T-helper 22 cell (primary cell): ENCODE measurements at regions not wholly inside any gene's neighbourhood (a gene's known extent, or its start where the extent isn't known, plus 50 kb on each side); places are given as distances from the start of the nearest gene placed in this dataset.

Source experiments
- DNase-seq: peaks from one replicate; pipeline ENCODE4 v3.0.0-alpha.2; 2020; ENCODE audit warnings: low read depth

DNA sequence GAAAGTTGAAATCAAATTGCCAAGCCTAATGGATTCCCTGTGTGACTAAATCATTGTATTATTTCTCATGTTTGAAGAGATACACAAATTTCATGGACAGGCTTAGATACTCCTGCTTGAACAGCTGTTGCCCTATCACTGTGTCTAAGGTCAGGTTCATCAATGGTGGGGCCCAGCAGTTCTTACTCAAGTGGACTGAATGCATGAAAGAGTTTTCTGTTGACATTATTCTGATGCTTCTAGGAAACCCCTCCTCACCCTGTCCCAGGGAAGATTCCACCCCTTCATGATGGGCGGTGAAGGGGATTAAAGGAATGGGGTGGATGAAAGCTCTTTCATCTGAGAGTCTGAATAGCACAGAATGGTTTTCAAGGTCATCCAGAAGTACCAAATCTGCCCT, 148.8 kb downstream of the INO80D start:
- no peak for DNase-seq

DNA sequence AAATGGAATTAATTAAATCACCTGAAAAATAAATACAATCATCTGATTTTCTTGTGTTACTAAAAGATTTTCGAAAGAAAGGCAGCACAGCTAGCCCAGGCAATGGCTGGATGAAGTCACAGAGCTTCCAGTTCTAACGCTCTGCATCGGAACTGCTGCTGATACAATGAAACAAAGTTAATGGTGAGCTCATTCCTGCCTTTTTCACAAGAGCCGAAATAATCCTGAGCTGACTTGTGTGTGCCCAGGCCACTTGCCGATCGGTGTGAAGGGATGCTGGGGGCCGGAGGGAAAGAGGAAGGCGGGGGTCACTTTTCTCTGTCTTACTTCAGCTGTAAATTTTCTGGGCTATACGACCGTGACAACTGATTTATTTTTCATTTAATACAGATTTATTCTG, 149.5 kb downstream of the INO80D start:
- no peak for DNase-seq

DNA sequence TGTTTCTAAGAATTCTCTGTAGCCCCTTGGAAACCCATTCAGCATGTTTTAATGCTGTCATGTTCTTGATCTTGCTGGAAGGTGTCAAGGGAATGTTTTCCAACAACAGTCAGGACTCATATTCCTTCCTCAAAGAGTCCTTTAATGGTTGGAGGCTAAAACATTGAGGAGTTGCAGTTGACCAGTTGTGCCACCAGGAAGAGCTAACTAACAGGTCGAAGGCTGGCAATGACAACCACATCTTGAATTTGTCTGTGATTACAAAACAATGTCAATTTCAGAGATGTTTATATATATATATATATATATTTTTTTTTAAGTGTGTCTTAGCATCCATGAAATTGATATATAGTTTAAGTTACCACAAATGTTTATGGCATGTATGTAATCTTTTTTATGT, 151.5 kb downstream of the INO80D start:
- DNase-seq, result no peak

DNA sequence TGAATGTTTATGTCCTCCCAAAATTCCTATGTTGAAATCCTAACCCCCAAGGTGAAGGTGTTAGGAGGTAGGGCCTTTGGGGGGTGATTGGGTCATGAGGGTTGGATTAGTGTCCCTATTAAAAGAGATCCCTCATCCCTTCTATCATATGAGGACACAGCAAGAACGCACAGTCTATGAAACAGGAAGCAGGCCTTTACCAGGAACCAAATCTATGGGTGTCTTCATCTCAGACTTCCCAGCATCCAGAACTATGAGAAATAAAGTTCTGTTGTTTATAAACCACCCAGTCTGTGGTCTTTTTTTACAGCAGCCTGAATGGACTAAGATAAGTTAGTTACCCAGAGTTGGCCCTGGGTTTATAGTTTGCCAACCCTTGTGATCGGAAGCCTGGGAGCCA, 153.1 kb downstream of the INO80D start:
- no peak for DNase-seq

DNA sequence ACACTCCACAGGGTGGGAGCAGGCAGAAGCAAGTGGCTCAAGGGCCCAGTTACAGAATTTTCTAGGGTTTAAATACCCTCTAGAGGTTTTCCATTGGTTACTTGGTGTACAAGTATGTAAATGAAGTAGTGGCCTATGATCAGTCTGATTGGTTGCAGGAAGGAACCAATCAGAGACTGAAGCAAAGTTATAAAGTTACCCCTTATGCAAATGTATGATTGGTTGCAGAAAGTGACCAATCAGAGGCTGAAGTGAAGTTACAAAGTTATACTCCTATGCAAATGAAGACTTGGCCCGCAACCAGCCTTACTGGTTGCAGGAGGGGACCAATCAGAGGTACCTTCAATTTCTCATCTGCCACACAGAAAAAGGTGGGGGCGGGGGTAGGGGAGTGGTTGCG, 154.6 kb downstream of the INO80D start:
- no peak for DNase-seq

DNA sequence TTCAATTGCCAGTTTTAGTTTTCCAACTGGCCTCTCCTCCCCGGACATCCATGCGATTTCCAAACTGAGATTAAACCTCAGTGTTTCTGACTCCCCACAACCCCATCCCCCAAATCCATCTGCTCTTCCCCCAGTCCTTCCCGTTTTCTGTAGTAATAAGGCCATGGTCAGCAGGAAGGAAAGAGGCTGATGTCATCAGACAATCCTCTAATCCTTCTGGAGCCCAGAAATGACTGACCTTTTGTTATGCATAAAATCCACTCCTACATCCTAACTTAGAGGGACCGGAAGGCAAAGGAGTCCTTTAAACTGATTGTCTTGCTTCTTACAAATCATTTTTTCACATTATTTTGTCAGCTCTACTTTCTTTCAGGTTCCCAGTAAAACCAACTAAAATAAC, 155.8 kb downstream of the INO80D start:
- DNase-seq, result no peak

DNA sequence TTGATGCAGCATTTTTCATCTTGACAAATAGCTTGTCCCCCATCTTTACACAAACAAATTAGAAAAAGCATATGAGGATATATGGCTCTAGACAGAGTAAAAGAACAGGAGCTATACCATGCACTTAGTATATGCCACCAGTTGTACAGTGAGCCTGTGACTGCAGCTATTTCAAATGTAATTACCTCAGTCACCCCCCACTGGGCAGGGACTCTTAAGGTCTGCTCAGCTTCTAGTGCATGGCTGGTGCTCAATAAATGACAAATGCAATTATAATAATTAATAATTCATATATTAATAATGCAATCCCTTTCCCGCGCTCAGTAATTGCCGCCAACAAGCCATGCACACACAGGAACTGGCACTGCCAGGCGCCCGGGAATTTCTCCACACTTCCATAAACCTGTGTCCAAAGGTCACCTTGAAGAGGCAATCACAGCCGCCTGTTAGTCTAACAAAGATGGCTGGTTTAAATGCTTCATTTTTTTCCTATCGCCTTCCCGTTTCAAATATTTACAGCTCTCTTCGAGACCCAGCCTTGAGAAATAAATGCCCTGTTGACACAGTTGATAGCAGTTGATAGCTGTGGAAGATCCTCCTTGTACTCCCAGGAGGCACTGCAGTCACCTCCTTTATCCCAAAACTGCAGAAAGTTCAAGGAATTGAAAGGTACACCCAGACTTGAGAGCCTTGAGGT, 156.6 kb downstream of the INO80D start:
- DNase-seq, result no peak

DNA sequence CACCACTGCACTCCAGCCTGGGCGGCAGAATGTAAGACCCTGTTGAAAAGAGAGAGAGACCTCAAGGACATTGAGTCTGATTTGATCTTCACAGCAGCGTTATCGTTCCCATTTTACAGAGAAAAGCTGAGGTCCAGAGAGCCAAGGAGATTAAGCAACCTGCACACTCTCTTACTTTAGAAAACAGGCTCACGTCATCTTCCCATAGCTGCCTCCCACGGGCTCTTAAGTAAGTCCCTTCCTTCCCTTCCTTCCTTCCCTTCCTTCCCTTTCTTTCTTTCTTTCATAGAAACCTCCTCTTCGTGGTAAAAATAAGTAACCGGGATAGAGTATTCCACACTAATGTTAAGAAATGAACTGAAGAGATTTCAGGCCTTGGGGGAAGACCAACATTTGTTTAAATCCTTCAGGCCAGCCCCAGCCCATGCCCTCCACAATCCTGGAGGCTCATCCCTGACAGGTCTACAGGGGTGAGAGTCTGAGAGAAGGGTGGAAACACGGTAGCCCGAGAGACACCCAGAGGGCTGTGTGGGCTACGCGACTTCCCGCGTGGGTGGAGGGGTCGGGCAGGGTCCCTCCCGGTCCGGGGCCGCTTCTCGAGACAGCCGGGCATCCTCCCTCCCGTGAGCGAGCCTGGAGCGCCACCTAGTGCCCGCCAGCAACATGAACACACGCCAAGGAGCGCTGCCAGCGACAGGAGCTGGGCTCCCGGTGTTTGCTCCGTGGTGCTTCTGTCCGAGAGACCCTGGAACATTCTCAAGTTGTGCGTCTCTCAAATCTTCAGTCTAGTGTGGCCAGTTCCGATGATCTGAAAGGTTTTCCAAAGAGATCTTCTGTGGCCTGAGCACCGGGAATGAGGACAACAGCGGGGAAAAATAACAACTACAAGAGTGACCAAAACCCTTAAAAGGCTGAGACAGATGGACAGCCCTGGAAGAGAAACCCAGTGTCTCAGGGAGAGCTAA, 160.3 kb downstream of the INO80D start:
- DNase-seq, result peak; percentile 7

DNA sequence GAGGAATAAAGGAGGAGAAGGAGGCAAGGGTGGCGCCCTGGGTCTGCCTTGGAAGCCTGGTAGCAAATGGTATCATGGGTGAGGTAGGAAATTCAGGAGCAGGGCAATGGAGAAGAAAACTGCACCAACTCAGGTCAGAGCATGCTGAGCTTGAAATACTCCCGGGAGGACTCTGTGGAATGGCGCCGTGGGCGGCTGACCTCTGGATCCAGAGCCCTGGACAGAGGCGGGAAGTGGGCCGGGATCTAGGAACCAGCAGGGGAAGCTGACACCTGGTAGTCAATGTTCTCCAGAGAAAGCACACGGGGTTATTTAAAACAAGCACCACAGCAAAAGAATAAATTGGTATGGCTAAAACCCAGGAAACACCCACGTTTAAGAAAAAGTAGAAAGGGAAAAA, 161.3 kb downstream of the INO80D start:
- DNase-seq, result no peak

DNA sequence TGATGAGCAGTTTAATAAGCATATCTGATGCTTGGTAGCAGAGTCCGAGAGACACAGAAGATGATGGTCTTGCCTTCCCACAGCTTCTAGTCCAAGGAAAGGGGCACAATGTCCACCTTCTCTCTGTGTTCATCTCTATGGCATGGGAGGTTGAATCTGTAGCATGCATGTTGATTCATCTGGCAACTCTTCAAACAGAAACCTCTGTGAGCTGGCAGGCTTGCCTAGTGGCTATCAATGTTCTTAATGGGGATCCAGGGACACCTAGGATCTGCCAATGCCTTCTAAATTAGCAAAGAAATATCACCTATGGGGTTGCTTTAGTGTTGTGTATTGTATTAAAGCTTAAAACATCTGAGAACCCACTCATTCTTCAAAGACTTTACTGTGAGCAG, 170.8 kb downstream of the INO80D start:
- DNase-seq, result no peak

DNA sequence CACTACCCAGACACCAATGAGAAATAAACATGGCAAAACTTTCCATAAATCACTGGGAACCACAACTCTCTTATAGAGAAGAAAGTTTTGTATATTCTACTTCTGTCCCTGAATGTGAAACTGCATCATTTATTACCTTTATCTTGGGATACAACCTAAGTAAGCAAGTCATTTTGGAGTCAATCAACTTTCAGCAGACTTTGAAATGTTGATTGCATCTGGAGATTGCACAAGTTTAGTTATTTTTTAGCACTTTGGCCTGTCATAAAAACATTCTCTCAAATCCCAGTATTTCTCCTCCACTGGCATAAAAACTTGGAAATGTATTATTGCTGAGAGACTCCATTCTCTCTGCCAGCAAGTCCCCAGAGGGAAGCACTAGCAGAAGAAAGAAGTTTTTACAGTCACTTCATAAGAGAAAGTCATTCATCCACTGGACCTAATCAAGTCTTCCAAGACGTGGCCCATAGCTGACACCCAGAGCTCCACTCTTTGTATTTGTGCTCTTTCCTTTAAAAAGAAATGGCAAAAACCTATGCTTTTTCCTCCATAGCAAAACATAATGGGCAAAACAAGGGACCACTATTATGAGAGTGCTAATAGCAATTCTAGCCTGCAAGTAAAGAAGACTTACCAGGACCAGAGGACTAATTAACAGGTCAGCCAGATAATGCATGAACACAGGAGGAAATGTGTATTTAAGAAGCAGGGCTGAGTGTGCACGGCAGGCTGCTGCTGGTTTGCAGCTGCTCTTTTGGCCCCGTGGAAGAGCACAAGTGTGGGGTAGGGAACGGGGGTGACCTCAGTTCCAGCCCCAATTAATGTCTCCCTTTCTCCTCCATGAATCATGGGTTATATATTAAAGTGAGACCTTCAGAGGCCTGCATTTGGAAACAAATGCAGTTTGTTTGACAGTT, 171.5 kb downstream of the INO80D start:
- DNase-seq, result no peak

DNA sequence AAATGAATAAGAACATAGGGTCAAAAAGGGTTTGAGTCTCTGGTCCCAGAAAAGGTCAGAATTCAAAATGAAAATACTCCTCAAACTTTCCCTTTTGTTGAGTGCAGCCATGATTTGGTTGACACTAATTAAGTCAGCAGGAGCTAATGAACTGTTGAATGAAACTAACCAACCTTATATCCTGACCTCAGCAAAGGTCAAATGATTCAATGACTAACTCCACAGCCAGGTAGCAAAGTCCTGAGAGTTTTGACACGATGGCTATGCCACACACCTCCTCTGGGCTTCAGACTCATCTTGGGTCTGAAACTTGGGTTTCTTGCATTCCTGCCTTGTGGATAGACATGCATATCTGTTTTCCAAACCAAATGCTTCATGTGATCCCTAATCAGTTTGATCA, 172.3 kb downstream of the INO80D start:
- no peak for DNase-seq

DNA sequence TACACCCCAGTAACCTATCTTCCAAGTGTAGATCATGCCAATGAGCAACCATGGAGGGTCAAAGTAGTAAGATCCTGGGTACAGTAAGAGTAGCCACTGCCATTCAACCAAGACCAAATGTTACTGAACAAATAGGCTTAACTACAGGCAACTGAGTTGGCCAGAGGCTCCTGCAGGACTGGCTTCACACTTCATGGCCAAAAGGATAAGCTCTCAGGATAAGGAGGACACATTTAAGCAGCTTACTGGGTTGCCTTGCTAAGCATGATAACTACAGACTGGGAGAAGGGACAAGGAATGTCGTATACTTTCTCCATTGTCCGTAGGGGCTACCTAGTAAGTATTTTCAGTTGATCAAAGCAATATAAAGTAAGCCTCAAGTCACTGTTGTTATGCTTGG, 174.7 kb downstream of the INO80D start:
- no peak for DNase-seq

DNA sequence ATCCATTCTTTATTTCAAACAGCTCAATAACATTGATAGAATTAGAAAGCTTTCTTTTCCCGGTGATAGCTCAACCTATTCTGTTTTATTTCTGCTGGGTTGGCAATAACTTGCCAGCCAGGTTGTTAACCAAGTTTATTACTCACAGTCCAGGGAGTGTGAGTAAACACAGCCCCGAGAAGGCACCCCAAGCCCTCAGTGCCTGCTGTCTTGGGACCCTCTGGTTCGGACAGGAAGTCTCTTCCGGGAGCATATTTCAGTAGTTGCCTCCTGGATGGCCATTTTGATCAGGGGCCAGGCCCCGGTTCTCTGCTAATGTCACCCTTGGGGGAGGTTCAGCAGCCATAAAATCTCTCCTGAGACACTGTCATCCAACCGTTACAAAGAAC, 176.8 kb downstream of the INO80D start:
- DNase-seq, result no peak

DNA sequence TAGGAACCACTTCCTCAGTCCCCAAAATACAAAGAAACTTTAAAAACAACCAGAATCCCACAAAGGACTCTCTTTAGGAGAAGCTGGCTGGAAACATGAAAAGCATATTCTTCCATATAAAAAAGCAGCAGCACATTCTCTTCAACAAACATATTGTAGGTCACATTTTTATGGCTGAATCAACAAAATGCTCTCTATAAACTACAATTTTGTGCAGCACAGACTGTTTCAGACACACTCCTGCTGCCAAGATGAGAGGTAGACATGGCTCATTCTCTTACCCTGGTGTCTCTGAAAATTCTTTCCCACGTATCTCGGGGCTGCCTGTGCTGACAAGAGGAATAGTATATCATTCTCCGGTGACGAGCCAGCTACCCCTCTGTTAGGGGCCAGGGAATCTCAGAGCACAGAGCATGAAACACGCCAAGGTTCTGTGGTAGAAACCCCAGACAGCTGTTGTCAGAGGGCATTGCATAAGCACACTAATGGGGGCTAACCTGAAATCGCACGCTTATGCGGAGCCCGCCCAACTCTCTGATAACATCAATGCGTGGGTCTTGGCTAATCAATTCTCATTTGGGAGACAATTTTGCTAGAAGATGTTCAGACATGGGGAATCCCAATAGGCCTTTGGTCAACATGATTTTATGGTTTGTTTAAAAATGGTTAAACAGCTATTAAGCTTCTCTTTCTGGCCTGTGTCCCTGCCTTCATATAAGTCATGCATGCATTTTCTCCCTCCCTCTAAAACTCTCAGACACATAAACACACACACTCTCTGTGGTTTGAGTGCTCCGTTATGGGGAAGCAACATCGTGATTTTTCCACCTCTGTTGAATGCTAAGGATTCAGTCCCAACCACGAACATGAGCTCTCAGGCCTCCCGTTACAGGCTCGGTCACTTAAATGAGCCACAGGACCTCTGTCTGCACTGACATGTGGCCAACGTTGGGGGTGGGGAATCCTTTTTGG, 177.5 kb downstream of the INO80D start:
- DNase-seq, result no peak

DNA sequence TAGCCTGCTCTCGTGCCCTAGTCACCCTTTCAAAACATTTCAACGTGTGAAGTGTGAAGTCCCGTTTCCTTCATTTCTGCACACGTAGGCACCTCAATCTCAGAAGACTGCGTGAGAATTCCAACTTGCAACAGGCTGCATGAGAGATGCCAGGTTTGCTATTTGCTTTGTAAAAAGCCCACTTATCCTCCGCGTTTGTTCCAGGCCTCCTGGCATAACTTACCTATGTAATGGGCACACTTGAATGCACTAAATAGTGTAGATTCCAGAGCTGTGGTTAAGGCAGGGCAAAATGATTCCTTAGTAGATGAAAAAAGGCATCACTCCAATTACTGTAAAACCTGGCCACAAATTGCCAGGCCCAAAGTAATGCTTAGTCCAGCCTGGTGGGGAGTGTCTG, 179.6 kb downstream of the INO80D start:
- DNase-seq, result no peak

DNA sequence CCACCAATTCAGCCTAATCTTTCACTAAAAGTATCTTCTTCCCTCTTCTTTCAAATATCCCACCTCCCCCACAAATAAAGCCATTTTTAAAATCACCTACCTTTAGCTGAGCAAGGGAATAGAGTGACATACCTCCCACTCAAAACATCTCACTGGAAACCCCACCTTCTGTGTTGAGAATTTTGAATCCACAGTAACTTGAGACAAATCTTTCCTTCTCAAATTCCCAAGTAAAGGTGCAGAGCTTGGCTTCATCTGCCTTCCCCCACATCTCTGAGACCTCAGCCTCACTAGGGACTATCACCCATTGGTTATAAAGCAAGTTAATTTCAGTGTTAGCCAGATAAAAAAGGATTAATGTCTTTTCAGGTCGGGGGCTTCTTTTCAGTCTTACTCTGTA, 180.4 kb downstream of the INO80D start:
- DNase-seq, result no peak

DNA sequence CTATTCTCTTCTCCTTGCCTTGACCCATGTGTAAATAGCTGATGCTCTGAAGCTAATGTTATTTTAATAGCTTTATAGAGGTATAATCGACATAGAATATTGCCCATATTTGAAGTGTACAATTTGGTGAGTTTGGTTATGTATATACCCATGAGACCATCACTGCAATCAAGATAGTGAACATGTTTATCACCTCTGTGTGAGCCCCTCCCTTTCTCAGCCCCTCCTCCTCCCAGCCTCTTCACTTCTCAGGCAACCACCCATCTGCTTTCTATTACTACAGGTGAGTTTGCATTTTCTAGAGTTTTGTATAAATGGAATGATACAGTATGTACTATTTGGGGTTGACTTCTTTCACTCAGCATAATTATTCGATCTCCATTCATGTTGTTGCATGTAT, 181.1 kb downstream of the INO80D start:
- DNase-seq, result no peak

DNA sequence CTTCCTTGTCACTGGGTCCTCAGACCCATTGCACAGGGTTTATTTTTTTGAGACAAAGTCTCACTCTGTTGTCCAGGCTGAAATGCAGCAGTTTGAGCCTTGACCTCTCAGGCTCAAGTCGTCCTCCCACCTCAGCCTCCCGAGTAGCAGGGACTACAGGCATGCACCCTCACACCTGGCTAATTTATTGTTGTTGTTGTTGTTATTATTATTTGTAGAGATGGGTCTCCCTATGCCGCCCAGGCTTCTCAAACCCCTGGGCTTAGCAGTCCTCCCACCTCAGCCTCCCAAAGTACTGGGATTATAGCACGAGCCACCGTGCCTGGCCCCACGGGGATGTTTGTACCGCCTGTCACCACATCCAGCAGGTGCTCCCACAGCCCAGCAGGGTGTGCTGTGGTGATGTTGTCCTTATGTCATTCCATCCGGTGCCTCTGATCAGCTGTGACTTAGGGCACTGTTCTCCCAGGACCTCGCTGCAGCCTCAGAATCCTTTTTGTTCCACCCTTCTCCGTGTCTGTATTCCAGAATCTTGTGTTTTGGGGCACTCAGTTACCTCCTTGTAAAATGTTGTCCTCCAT, 182.3 kb downstream of the INO80D start:
- DNase-seq, result no peak

DNA sequence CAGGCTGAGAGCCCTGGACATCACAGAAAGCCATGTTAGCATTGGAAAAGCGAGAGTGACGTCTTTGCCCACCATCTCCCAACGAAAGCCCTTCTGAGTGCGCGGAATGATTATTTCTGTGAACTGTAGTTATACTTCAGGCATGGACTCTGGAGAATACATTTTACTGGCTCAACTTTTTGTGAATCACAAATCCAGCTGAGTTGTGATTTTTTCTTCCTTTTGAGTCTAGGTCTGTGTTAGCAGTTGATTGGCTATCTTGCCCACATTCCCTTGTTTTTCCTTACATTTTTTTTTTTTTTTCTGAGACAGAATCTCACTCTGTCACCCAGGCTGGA, 183.1 kb downstream of the INO80D start:
- no peak for DNase-seq
